GM19099 (cell line): ENCODE measurements at regions not wholly inside any gene's neighbourhood (a gene's known extent, or its start where the extent isn't known, plus 50 kb on each side); places are given as distances from the start of the nearest gene placed in this dataset.

Experiments
- POLR2A ChIP-seq: IDR thresholded peaks from 3 replicates; pipeline ENCODE4 v1.6.1; 2011; ENCODE audit warnings: low read depth; ENCODE audit not compliant: insufficient read length; ENCODE audit errors: extremely low read depth

DNA sequence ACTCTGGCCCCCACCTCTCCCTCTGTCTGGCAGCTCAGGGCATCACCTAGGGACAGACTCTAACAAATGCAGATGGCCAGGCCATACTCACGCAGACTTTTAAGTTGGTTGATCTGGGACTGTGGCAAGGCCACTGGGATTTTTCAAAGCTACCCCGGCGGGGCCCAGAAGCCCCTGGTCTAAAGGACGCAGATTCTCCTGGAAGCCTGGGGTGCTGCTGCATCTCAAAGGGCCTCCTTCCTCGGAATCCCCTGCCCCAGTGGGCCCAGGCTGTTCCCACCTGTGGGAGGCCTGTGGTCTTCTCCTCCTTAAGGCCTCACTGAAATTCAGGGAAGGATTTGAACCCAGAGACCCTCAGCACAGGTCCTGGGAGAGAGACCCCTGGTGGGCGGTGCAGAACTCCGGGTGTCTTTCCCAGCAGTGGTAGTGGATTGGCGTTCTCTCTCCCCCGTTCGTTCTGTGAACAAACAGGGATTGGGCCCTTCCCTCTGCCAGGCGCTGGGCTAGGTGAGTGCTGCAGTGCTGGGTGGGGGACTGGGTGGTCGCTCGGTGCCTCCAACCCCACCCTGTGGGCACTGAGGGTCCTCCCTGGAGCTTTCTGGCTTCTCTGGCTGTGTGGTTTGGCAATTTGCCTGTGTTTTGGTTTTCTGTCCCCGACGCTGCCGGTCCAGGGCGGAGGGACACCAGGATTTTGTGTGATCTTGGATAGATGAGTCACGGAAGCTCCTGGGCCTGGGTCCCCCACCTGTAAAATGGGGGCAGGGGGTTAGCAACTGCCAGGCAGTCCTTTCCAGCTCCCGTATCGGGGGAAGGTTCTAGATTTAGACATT, 160.5 kb upstream of the GSE1 start:
- TF ChIP-seq POLR2A = no peak

DNA sequence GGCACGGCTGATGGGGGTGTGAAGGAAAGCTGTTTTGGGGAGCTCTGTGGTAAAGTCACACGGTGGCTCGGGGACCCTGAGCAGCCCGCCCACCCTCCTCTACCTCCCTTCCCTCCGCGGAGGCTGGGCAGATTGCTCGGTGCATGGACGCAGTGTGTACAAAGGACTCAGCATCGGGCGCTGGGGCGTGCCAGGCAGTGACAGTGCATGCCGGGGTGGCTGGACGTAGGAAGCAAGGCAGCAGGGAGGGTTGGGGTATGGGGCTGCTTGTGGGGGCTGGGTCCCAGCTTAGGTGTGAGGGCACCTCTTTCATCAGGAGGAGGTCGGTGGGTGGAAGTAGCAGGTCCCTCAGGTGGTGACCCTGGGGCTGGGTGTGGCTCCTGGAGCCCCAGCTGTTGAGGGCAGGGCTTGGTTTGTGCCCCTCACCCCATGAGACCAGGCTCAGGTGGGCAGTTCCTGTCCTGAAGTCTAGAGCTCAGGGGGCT, 159.9 kb upstream of the GSE1 start:
- no peak for TF ChIP-seq POLR2A

- no peak for TF ChIP-seq POLR2A
Observed at GRCh38 chr16:85453703-85454102, 159.4 kb upstream of the GSE1 start.

DNA sequence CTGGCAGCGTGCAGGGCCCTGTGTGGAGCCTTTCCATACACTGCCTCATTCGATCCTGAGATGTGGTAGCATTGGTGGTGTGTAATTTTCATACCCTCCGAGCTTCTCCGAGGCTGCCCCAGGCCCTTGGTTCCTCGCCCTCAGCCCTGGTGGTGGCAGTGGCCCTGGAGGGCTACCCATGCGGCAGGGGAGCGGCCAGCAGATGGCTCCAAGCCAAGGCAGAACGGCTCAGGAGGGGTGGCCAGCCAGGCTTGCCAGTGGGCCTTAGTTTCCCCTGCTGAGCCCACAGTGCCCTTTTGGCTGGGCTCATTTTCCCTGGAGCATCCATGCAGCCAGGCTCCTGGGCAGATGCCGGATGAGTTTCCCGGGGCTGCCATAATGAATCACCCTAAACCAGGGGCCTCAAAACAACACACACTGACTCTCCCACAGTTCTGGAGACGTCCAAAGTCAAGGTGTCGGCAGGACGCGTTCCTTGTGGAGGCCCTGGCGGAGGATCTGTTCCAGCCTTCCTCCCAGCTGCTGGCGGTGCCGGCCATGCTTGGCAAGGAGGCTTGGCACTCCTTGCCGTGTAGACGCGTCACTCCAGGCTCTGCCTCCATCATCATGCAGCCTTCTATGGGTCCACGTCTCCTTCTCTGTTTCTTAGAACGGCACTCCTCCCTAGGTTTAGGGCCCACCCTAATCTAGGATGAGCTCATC, 158.8 kb upstream of the GSE1 start:
- TF ChIP-seq POLR2A = no peak

- no peak for TF ChIP-seq POLR2A
Observed at GRCh38 chr16:85455534-85455933, 157.6 kb upstream of the GSE1 start.

DNA sequence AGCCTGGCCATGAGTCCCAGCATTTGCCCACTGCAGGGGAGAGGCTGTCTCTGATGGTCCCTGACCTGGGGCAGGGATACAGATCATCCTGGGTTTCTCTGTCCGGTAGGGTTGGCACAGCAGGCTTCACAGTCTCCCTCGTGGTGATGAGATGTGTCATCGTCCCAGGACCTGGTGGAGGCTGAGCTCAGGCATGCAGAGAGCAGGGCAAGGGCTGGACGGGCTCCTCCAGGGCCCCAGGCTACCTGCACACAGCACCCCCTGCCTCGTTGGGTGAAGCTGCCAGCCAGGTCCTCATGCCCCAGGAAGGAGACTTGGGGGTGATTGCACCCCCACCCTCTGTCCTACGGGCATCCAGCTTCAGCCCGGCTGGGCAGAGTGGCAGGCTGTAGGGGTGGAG, 155.8 kb upstream of the GSE1 start:
- no peak for TF ChIP-seq POLR2A

GRCh38 chr16:85458968-85459367, 154.2 kb upstream of the GSE1 start:
- TF ChIP-seq POLR2A = no peak

GRCh38 chr16:85459529-85460251, 153.4 kb upstream of the GSE1 start:
- TF ChIP-seq POLR2A = no peak

GRCh38 chr16:85460252-85461021, 152.7 kb upstream of the GSE1 start:
- TF ChIP-seq POLR2A = no peak

DNA sequence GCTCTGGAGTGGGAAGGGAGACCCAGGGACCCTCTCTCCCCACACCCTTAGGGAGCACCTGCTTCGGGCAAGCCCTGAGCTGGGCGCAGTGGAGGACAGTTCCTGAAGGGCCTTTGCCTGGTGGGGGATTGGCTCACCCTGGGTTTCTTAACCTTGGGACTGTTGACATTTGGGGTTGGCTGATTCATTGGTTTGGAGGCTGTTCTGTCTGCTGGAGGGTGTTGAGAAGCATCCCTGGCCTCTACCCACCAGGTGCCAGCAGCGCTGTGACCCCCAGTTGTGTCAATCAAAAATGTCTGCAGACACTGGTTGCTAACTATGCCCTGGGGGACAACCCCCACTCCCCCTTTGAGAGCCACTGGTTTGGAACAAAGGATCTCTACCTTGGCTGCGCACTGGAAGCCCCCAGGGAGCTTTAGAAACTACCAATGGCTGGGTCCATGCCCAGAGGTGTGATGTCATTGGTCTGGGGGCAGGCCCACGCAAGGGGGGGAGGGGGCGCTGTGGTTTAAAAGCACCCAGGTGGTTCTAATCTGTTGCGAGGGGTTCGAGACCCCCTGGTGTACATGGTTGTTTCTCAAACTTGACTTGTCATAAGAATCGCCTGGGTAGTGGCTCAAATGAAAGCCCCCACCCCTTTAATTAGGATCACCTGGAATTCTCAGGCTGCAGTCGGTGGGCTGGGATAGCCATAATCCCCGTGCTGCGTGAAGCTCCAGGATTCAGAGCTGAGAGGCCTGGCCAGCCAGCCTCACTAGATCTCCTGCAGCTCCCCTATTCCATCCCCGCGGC, 151.9 kb upstream of the GSE1 start:
- no peak for TF ChIP-seq POLR2A

GRCh38 chr16:85461814-85462713, 151.1 kb upstream of the GSE1 start:
- TF ChIP-seq POLR2A = no peak

- TF ChIP-seq POLR2A = no peak
Observed at GRCh38 chr16:85462714-85463611, 150.2 kb upstream of the GSE1 start.
